Endometrial microvascular endothelial cells (primary cell): ENCODE measurements at regions not wholly inside any gene's neighbourhood (a gene's known extent, or its start where the extent isn't known, plus 50 kb on each side); places are given as distances from the start of the nearest gene placed in this dataset.

Experiments
- in situ Hi-C: cut with HindIII; loops from 2 replicates; pipeline ENCODE4 v1.10.0; 2017; ENCODE audit warnings: low sequenced_read_pairs, low pct_unique_long_range_greater_than_20kb; ENCODE audit errors: inconsistent ontology term

DNA sequence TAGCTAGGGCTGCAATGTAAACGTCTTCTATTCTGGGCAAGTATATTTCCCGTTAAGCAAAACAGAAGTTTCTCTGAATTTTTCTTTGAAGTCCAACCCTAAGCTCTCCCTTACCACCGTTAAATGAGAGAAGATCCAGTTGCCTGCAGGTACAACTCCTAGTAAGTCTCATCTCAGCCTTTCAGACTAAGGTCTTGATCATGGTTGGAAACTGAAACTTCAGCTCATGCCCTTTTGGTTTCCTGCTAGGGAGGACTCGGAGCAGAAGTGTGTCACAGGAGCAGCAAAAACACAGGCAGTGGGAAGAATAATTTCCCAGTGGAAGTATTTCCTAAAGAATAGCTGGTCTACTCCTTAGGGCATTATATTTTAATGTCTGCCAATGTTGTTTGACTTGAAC, 717.9 kb downstream of the PRELID2 start:
- in situ Hi-C loops, result no loop called here

DNA sequence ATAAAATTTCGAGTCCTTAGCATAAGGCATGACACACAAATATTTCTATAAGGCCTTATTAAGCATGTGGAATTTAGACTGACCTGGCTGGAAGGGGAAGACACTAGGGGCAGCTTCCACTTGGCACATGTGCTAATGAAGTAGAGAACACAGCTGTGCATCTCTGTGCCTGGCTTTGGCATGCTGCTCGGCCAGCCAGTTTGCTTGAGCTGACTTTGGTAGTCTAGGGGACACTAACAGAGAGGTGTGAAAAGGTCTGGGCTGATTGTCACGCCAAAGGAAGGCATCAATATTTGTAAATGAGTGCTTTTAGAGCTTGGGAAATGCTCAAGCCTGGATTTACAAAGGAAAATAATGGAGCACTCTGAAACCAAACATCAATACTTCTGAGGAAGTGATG, 723.7 kb downstream of the PRELID2 start:
- in situ Hi-C loops, result no loop called here

DNA sequence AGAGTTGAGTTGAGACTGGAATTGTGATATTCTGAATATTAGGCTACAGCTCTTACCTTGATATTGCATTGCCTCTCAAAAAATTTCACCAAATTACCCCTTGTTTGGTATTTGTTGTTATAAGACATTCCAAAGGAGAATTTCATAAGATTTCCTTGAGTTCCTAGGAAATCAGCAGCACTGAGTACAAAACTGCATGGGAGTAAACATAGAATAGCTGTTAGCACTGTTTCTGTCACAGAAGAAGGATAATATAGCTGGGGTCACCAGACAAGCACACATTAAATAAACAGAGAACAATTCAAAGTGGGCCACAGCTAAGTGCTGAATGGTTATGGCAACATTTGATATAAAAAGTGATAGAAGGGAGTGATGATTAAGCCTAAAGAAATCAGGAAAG, 724.3 kb downstream of the PRELID2 start:
- in situ Hi-C loops, result no loop called here

DNA sequence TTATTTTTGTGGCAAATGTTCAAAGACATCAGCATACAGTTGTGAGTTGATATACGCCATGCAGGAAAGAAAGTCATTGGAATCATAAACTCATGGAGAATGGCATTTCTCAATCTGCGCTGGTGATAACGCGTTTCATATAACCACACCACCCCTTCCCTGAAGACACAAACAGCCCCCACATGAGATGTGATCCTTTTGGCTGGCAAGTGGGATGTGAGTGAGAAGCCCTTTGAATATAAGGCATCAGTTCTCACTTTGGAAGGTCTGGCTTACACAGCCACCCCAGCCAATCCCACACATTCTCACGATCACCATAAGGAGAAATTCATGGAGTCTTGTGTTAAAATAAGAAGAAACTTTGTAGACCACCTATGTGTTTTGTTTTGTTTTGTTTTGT, 725.0 kb downstream of the PRELID2 start:
- in situ Hi-C loops, result no loop called here

DNA sequence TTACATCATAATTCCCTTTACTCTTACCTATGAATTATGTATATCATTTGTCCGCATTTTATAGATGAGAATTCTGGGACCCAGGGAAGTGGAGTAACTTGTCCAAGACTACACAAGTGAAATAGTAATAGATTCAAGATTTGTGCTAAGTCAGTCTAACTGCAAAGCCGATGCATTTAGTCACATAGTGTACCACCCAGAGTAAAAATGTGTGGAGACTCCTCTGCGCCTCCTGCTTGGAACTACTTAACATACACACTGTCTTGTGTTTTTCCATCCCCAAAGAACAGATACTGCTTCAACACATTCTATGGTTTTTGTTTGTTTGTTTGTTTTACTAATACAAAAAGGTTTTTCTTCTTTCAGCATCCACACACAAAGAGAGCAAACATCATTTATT, 729.8 kb downstream of the PRELID2 start:
- in situ Hi-C loops, result no loop called here

DNA sequence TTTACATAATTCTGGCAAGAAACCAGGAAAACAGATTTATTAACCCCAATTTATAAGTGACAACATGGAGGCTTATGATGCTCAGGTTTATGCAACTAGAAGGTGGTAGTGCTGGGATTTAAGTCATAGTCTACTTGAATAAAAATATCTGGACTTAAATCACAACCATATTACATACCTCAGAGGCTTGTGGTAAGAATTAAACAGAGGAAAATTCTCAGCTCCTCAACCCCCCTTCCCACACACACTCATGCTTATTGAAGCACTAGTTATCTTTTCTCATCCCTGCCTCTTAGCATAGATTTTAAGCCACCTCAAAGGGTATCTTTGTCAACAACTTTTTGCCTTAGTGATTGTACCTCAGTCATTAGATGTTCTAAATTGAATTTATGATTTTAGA, 731.0 kb downstream of the PRELID2 start:
- in situ Hi-C loops, result no loop called here

DNA sequence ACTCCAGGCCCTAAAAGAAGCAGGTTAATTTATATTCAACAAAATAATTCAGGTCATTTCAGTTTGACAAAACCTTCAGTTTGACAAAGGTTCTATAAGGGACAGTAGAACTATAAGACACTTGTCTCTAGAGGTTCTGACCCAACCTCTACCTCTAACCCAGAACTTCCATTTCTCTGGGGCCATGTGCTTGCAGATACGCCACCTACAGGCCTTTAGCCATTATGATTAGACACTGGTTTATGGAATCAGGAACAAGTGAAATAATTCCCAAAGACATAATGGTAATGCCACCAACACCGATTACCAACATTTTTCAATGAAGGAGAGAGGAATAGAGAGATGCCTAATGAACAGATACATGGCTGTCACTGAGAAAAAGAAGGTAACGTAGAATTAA, 733.9 kb downstream of the PRELID2 start:
- in situ Hi-C loops, result no loop called here

DNA sequence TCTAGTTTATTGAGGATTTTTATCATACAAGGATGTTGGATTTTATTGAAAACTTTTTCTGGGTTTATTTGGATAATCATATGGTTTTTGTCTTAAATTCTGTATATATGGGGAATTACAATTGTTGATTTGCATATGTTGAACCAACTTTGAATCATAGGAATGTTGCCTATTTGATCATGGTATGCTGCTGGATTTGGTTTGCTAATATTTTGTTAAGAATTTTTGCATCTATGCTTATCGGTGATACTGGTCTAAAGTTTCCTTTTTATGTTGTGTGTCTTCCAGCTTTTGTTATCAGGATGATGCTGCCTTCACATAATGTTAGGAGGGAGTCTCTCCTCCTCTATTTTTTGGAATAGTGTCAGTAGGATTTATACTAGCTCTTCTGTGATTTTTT, 745.0 kb downstream of the PRELID2 start:
- in situ Hi-C loops, result no loop called here

DNA sequence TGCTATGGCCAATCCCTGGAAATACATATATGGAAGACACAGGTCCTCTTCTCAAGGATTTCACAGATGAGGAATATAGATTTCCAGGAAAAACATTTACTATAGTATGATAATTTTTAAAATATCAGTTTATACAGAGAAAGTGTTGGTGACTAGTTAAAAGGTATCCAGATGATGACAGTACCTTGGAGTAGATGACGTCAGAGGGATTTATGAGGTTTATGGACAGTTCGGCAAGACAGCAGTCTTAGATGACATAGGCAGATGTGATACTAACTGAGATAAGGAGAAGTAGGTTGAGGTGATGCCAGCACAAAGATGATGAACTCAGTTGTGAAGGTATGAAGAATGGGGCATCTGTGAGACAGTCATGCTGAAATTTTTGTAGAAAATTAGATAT, 750.3 kb downstream of the PRELID2 start:
- in situ Hi-C loops, result no loop called here

DNA sequence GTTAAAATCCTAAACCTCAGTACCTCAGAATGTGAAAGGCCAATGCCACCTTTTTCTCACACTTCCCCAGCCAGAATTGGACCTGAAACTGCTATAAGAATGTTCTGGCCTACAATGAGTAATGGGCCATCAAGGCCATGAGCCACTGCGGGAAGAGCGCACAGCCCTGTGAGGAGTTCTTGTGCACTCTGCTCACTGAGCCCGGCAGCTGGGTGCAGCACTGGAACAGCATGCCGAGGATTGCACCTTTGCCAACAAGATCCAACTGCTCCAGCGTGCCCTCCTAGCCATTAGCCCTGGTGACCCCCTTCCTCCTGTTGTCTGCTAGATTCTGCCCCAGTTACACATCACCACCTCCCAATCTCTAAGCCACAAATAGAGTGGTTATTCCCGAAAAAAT, 758.1 kb downstream of the PRELID2 start:
- in situ Hi-C loops, result no loop called here

DNA sequence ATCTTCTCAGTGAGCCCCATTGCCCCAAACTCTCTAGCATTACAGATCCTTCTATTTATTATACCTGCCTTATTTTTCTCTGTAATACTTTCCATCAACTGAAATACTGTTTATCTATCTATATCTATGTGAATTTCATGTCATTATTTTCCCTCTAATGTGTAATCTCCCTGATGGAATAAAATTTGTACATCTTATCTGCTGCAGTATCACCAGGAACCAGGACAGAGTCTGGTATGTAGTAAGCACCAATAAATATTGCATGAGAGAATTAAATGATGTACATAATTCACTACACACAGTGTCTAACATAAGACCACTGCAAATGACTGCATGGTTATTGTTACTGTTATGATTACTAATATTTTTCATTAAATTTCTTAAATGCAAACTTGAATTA, 759.1 kb downstream of the PRELID2 start:
- in situ Hi-C loops, result no loop called here

DNA sequence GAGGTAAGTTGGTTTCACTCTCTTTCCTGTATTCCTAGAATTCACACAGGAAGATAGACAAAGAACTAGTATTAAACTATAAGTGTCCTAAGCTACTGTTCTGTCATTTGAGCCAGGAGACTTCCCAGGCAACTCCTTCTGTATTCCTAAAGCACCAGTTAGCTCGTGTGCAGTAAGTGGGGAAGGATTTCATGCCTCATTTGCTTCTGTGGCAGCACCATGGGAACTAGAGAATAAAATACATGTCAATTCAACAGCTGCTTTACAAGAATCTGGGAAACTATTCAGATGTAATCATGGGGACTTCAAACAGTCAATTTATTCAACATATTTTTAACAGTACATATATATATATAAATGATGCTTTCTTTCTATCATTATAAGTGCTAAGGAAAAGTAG, 762.3 kb downstream of the PRELID2 start:
- in situ Hi-C loops, result no loop called here

DNA sequence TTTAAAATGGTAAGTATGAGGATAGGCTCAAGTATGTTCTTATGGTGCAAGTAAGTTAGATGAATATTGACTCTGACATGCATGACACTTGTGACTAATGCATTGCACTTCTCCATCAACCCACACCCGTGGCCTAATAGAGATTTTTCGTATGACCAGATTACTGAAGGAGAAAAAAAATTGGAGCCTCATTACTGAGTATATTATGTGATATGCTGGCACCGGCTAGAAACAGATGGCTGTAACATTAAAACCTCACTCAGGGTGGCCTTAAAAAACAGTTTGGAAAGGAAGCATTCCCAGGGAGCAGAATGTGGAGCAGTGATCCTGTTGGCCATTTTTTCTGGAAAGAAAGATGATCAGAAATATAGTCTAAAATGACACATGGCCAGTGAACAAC, 766.4 kb downstream of the PRELID2 start:
- in situ Hi-C loops, result no loop called here

DNA sequence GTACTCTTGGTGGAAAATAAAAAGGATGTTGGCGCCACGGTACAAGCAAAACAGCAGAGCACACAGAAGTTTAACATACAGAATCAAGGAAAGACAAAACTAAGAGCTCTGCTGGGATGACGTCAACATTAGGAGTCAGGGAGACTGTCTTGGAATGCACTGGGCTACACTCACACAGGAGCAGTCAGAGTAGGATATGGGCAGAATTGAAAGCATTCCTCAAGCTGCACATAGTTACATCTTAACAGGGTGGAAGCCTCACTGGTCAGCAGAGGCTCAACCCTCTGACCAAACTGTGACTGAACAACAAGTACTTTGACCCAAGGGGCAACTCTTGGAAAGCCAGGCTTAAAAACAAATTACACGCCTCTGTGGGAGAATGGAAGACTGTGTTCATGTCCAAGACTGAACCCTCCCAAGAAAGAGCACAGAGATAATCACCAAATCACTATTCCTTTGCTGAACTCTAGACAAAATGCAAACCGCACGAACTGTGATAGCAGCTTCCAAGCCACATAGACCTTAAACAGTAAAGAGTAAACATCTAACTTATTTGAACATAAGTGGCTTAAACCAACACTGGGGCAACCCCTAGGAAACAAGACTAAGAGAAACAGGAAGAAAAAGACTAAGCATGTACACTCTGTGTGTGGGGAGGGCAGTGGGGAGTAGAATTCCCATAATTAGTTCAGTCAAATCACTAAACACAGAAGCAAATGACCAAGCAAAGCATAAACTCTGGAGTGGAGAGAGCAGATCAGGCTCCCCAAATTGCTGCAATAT, 772.7 kb downstream of the PRELID2 start:
- in situ Hi-C loops, result no loop called here

DNA sequence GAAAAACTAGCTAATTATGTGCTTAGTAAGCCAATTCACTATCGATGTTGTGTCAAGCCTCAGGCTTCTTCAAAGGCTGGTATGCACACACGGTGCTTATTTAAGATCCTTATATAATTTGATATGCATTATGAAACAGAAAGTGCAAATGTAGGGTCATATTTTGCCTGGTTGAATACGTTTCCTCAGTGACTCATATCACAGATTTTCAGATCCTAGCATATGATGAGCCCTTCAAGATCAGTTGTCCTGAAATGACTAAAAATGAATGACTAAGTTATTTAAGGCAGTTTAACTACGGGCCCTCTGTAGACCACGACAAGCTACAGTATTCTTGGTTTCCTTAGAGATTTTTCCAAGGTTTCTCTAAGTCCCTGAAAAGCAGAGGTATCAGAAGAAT, 778.3 kb downstream of the PRELID2 start:
- in situ Hi-C loops, result no loop called here

DNA sequence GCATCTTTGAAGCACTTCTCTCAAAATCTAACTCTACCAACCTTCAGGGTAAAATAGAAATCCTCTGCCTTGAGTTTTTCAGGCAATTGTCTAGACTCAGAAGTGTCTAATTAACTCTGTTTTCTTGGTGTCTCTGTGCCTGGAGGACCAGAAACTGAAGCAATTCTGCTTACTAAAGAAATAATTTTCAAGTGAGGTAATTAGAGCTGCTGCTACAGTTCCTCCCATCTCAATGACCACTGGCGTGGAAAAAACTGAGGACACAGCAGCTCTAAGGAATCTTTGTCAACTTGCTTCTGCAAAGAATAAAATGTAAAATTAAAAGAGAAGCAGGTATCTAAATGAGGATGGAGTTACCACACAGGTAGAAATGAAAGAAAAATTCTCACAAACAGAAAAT, 785.0 kb downstream of the PRELID2 start:
- in situ Hi-C loops, result no loop called here

DNA sequence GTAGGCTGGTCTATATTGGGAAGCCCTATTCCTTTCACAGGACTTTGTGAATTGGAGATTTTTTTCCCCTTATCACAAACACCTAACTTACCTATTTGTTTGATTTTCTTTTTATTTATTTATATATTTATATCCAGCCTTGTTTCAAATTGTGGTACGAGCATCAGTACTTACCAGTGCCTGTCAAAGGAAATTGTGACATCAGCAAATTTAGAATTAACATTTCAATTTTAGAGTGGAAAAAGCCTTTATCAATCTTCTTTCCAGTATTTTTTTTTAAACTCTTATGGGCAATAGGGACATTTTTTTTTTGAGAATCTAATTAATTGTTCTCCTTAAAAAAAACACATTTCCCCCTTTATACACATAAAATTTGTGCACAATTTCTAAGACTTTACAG, 790.2 kb downstream of the PRELID2 start:
- in situ Hi-C loops, result no loop called here

DNA sequence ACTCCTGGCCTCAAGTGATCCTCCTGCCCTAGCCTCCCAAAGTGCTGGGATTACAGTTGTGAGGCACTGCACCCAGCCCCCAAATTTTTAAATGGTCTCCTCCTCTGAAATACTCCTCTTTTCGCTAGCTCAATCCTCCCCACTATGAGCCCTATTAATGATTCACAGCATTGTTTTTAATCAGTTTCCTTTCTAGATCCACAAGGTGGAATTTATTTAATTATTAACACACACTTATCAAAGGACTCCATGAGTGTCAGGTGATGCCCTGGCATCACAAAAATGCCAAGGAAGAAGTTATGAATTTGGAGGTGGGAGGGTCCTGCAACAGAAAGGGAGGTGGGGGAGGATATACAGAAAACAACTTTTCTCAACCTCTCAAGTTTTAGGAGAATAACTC, 806.5 kb downstream of the PRELID2 start:
- in situ Hi-C loops, result no loop called here

DNA sequence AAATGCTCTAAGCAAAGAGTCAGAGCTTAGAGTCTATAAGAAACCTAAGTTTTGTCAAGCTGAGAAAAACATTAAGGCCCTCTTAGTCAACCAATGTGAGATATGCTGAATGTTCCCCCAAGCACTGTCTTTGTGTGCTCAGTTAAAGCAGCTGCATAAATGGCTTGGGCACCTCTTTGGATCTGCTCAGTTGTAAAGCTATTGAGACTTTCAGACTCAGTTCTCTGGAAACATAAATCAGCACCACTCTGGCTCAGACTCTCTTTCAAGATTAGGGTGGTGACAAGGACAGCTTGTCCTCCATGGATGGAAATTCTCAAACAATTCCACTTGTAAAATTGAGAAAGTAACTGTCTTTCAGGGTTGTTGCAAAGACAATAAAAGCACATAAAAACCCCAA, 807.9 kb downstream of the PRELID2 start:
- in situ Hi-C loops, result no loop called here

DNA sequence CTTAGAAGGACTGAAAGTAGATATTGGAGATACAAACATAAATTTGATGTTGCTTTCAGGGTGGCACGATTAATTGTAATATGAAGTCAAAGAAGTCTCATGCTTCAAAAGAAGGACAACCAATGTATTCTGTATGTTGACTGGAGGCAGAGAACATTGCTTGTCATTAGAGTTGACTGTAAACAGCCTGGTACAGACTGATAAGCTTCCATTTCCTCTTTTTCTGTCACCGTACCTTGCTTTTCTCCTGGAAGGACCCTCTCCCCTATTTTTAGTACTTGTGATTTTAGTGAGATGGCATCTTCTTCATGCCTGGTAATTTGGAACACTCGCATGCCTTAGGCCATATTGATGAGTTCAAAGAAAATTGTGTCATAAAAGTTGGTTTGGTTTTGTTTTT, 809.4 kb downstream of the PRELID2 start:
- in situ Hi-C loops, result no loop called here

DNA sequence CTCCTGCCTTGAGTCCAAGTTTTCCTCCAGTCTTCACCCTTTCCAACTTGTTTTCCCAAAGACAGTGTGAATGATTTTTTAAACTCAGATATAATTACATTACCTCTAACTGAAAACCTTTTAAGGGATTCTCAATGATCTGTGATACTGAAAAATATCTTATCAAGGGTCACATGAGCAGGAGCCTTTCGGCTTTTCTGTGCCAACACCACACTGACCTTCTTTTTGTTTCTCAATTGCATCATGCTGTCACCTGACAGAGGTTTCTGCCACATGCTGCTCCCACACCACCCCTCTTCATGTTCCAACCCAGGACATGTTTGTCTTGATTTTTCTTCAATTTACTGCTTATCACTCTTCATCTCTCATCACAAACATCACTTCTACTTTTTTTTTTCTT, 820.0 kb downstream of the PRELID2 start:
- in situ Hi-C loops, result no loop called here
